ENCODE measurements at regions not wholly inside any gene's neighbourhood (a gene's known extent, or its start where the extent isn't known, plus 50 kb on each side); places are given as distances from the start of the nearest gene placed in this dataset.
A peak's percentile ranks its signal among the peaks of the same experiment; 100 is the strongest.

GRCh38 chr1:55552636-55553035 lies 337.5 kb upstream of the USP24 start:
- DNase-seq = no peak

GRCh38 chr1:55547405-55547804 lies 332.2 kb upstream of the USP24 start:
- DNase-seq = peak; percentile 88

DNA sequence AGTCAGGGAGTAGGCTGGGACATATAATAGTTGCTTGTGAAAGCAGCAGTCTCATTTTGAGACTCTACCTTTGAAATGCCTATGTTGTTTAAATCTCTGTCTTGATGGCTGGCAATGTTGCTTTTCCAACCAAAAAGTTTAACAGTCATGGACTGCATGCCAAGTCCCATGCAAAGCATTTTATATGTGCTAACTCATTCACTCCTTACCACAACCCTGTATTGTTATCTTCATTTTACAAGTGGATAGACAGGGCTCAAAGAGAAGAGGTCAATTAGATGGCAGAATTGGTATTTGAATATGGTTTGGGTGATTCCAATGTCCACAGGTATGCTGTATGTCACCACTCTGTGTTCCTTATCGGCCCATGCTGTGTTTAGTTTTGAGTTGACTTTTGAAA lies 331.4 kb upstream of the USP24 start:
- DNase-seq = no peak

DNA sequence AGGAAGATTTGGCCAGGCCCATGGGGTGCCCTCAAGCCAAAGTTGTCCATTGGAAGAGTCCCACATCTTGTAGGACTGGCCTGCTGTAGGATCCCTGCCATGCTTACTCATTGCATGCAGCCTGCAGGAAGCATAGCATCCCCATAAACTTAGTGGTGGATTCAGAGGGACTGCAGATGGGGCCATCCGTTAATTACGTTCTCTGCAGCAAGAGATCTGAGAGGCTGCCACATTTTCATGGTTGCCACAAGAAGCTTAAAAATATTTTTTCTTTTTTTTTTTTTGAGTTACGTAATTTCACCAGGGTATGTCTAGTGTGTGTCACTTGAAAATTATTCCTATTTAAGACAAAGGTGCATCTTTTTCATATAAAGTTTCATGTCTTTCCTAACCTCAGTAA lies 329.7 kb upstream of the USP24 start:
- DNase-seq = no peak

DNA sequence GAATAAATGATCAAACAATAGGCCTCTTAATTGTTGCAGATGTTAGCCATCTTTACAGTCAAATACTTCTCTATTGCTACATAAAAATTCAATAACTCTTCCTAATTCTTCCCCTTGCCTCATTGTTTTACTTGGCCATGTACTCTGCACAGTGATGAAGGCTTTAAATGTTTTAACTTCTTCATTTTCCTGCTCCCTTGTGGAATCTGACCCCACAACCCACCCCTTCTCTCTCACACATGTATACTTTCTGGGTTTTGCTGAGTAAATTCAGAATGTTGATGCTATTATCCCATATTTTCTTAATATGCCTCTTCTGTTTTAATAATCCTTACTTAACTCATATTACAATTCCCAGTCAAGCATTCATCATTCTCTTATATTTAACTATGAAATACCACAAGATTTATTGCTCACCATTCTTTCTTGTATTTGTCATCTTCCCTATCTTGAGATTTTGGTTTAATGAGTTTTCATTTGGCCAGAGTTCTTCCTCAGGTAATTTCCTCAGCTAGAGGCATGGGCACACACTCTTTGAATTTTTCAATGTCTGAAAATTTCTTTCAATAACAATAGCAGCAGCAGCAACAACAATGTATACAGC lies 327.8 kb upstream of the USP24 start:
- DNase-seq = no peak

DNA sequence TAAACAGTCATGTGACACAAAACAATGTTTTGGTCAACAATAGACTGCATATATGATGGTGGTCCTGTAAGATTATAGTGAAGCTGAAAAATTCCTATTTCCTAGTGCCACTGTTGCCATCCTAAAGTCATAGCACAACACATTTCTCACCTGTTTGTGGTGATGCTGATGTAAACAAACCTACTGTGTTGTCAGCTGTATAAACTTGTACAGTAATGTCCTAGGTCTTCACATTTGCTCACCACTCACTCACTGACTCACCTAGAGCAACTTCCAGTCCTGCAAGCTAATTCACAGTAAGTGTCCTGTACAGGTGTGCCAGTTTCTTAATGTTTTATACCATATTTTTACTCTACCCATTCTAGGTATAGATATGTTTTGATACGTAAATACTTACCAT lies 326.1 kb upstream of the USP24 start:
- no peak for DNase-seq

DNA sequence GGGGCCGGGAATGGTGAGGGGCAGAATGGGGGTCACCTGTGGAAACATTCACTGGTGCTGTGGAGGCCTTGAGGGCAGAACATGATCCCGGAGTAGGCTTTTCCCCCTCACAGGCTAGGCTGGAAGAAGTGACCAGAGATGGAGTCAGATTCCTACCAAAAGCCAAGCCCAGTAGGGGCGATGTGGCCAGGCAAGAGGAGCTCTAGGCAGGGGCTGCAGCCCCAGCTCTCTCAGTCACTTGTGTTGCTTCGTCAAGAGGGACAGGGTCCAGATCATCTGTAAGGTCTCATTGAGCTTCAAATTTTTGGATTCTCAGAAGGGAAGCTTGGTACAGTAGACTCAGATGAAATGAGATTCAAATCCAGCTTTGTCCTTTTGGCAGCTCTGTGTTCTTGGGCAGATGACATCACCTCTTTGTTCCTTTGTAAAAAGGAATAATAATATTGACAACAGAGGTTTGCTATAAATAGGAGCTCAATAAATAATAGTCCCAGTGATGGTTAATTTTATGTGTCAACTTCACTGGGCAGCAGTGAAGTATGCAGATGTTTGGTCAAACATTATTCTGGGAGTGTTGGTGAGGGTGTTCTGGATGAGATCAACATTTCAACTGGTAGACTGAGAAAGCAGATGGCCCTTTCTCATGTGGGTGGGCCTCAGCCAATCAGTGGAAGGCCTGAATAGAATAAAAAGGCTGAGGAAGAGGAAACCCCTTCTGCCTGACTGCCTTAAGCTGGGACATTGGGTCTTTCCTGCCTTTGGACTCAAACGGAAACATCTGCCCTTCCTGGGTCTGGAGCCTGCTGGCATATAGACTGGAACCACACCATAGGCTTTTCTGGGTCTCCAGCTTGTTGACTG lies 324.7 kb upstream of the USP24 start:
- no peak for DNase-seq

- no peak for DNase-seq
Observed at GRCh38 chr1:55538428-55538827, 323.3 kb upstream of the USP24 start.

GRCh38 chr1:55536545-55536865 lies 321.3 kb upstream of the USP24 start:
- DNase-seq = no peak

DNA sequence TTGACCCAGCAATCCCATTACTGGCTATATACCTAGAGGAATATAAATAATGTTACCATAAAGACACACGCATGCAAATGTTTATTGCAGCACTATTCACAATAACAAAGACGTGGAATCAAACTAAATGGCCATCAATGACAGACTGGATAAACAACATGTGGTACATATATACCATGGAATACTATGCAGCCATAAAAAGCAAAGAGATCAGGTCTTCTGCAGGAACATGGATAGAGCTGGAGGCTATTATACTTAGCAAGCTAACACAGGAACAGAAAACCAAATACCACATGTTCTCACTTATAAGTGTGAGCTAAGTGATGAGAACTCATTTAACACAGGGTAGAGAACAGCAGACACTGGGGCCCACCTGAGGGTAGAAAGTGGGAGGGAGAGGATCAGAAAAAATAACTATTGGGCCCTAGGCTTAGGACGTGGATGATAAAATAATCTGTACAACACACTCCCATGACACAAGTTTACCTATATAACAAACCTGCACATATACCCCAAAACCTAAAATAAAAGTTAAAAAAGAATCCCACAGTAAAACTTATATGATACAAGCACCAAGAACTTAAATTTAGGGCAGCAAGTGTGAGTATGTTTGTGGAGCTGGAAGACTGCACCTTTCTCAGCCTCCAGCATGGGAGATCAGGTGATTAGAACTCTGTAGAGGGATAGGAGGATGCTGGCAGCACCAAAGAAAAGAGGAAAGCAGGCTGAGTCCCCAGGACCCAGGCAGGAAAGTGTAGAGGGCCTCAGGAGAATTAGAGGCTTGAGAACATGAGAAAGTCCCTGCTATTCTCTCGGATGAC lies 320.8 kb upstream of the USP24 start:
- no peak for DNase-seq

- no peak for DNase-seq
Observed at GRCh38 chr1:55534565-55535121, 319.5 kb upstream of the USP24 start.

- no peak for DNase-seq
Observed at GRCh38 chr1:55531644-55532043, 316.5 kb upstream of the USP24 start.

- DNase-seq = no peak
Observed at GRCh38 chr1:55530749-55531478, 315.8 kb upstream of the USP24 start.

- no peak for DNase-seq
Observed at GRCh38 chr1:55529017-55529416, 313.9 kb upstream of the USP24 start.

- no peak for DNase-seq
Observed at GRCh38 chr1:55527831-55528230, 312.7 kb upstream of the USP24 start.

- DNase-seq = no peak
Observed at GRCh38 chr1:55526716-55527115, 311.6 kb upstream of the USP24 start.

- no peak for DNase-seq
Observed at GRCh38 chr1:55524006-55524405, 308.8 kb upstream of the USP24 start.

- DNase-seq = no peak
Observed at GRCh38 chr1:55522982-55523381, 307.8 kb upstream of the USP24 start.

DNA sequence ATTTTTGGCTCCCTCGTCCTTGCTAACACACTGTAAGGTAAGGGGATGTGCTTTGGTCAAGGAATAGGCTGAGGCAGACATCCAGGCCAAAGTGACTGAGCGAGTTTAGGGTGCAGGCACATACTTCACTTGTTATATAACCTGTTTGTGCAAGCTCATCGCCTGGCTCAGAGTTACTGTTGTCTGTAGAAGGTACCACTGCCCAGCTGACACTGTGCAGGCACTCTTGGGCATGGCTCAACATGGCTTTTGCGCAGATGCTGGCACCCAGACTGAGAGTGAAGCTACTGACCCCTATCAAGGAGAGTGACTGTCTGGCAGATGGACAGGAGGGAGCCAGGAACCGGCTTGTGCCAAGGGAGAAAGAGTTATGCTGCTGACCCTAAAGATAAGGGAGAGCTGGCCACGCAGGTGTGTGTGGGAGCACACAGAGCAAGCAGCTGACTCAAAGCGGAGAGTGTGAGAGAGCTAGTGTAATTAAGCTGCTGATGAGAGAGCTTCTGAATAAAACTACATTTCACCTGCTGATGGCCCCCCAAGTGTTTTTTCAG lies 307.3 kb upstream of the USP24 start:
- no peak for DNase-seq

DNA sequence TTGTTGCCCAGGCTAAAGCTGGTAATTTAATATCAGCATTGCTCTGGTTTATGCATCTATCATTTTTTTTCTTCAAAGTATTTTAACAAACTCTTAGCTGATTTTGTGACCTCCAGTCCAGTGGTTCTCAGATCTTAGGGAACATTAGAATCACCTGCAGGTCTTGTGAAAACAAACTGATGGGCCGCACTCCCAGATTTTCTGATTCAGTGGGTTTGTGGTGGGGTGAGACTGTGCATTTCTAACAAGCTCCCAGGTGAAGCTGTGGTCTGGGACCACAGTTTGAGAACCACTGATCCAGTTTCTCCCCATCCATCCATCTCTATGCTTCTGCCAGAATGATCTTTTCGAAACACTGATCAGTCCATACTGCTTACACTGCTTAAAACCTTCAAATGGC lies 305.7 kb upstream of the USP24 start:
- DNase-seq = no peak

- peak; percentile 68 for DNase-seq
Observed at GRCh38 chr1:55519937-55520683, 304.9 kb upstream of the USP24 start.

DNA sequence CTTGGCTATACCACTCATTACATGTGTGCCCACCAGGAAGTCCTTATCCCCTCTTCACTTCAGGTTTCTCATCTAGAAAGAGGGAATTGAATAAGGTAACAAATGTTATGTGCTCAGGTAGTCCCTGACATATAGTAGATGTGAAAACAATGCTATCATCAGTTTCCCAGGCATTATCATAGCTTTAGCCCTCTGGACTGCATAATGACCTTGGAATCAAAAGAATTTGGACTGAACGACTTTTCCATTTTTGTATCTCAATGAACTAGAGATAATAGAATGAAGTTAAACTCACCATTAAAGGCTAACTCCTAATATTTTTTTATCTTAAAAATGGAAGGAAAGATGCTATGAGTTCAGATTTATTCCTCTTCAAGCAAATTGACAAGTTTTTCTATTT lies 304.1 kb upstream of the USP24 start:
- no peak for DNase-seq
